Mucosa of descending colon (tissue), 3 donors: ENCODE measurements at regions not wholly inside any gene's neighbourhood (a gene's known extent, or its start where the extent isn't known, plus 50 kb on each side); places are given as distances from the start of the nearest gene placed in this dataset. TPM values are rescaled to one million over a fixed set of nuclear protein-coding genes. Genes with fewer than 3 reads are reported as not detected.
"Not testable (repeated sequence)": the region's sequence is repeated elsewhere in the genome, so short reads cannot be mapped to it uniquely, and the experiment has no call there.

Experiments used
- ATAC-seq: fragments of 200-7000 bp; cut with Tn5 transposase; one replicate; pipeline ENCODE4 v1.9.1; 2020; ENCODE audit warnings: mild to moderate bottlenecking, moderate library complexity
- DNase-seq, 3 donors: peaks; one replicate each; pipeline ENCODE4 v3.0.0-alpha.2; 2020
- H3K36me3 ChIP-seq: fragments of 200-600 bp; one replicate; pipeline ENCODE4 v1.8.0; 2021; ENCODE audit warnings: low read depth, mild to moderate bottlenecking
- H3K4me1 ChIP-seq: fragments of 200-600 bp; one replicate; pipeline ENCODE4 v1.8.0; 2021; ENCODE audit warnings: low read depth, mild to moderate bottlenecking
- H3K4me3 ChIP-seq: fragments of 200-600 bp; one replicate; pipeline ENCODE4 v1.8.0; 2021; ENCODE audit warnings: mild to moderate bottlenecking
- H3K9me3 ChIP-seq: fragments of 200-600 bp; one replicate; pipeline ENCODE4 v1.8.0; 2021; ENCODE audit warnings: mild to moderate bottlenecking
- intact Hi-C, 2 donors: fragments of 100-400 bp; cut with DNase I in 1 of 2; cut with micrococcal nuclease in 1 of 2; formaldehyde crosslinking; loops; one replicate each; pipeline versions ENCODE4 v1.11.0 to v1.11.1; 2022; cut with DNase I, micrococcal nuclease
- microRNA-seq: library from miRNA; unstranded; fragments of <30 nt; microRNA quantifications from one replicate; pipeline ENCODE4, GENCODE V29; 2019
- donor health status: DM: no; HTN: no; CAD: no; lungs with moderate emphysema.
- donor health status: DM: no; HTN: no; CAD: no.
- donor health status: DM: no; HTN: yes; CAD: no.

- H3K4me3 ChIP-seq, ATAC-seq, H3K36me3 ChIP-seq, intact Hi-C loops, H3K9me3 ChIP-seq, H3K4me1 ChIP-seq: not testable (repeated sequence)
- DNase-seq = peak in 1 of 3 donors; percentile 17
These were observed 57.3 kb upstream of the METTL9 start for GRCh38 chr16:21542075-21542474.

- DNase-seq = peak in 1 of 3 donors; percentile 14
- H3K4me3 ChIP-seq, intact Hi-C loops, ATAC-seq, H3K4me1 ChIP-seq, H3K9me3 ChIP-seq, H3K36me3 ChIP-seq: not testable (repeated sequence)
These were observed 56.8 kb upstream of the METTL9 start for GRCh38 chr16:21542491-21543124.

- intact Hi-C loops = not testable (repeated sequence)
These were observed 56.1 kb upstream of the METTL9 start for GRCh38 chr16:21543151-21543836.

GRCh38 chr16:21545664-21546326 lies 53.6 kb upstream of the METTL9 start:
- H3K9me3 ChIP-seq, H3K36me3 ChIP-seq, DNase-seq, ATAC-seq, H3K4me1 ChIP-seq, H3K4me3 ChIP-seq, intact Hi-C loops: not testable (repeated sequence)

More at GRCh38 chr16:21543151-21543836, 56.1 kb upstream of the METTL9 start:
- not testable (repeated sequence) for ATAC-seq, H3K4me3 ChIP-seq, H3K4me1 ChIP-seq, H3K9me3 ChIP-seq, H3K36me3 ChIP-seq
- DNase-seq = peak in 1 of 3 donors; percentile 11

DNA sequence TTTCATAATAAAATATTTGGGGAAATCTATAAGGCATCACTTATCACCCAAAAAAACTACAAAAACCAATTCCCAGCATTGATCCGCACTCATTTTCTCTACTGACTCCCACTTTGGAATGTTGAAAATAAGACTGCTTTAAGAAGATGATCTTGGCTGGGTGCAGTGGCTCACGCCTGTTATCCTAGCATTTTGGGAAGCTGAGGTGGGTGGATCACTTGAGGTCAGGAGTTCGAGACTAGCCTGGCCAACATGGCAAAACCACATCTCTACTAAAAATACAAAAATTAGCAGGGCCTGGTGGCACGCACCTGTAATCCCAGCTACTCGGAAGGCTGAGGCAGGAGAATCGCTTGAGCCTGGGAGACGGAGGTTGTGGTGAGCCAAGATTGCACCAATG lies 50.0 kb upstream of the METTL9 start:
- H3K9me3 ChIP-seq, H3K4me3 ChIP-seq, ATAC-seq, DNase-seq, intact Hi-C loops, H3K36me3 ChIP-seq, H3K4me1 ChIP-seq: not testable (repeated sequence)

Small RNA genes in the stretch of these regions (microRNA-seq; reads per million reads assigned to microRNA genes)
- gene MIR3680-1 = not detected
